MM.1S (cell line): ENCODE measurements at regions not wholly inside any gene's neighbourhood (a gene's known extent, or its start where the extent isn't known, plus 50 kb on each side); places are given as distances from the start of the nearest gene placed in this dataset.

Experiments used
- EZH2 ChIP-seq: fragments of 300-600 bp; sonication (generic); optimal IDR thresholded peaks from 2 replicates; pipeline ENCODE3; 2017; ENCODE audit warnings: low read depth, mild to moderate bottlenecking, antibody characterized with exemption, low read length, mixed read lengths
- TF ChIP-seq, protein P1 (sequence below): fragments of 300-600 bp; sonication (generic); IDR thresholded peaks from 2 replicates; pipeline ENCODE4 v1.5.1; 2016; ENCODE audit warnings: antibody characterized with exemption, low read length, mixed read lengths

DNA sequence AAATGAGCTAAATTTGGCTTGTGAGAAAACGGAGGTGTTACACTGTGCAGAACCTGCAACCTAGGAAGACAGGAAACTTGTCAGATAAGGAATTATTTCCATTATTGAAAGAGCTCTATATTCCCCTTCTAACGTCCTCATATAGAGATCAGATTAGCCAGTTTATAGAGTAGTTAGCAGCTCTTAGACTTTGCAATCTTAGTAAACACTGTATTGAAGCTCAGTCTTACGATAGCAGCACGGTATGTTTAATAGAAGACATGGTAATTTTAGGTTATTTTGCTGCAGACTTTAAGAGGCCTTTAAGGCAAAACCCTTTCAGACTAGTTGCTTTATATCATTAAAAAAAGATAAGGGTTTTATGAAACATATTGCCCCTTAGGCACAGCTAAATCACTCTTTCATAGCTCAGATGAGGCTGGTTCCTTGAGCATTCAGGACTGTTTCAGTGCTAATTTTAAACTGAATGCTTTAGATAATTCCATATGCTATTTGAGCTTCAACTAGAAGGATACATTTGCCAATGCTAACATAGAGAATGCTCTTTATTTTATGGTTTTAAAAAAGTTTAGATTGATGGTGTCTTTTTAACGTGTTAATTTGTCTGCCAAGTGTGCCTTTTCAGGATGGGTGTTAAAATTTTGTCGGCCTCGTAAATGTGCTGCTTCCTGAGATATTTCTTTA, 234.3 kb downstream of the PYDC2 start:
- TF ChIP-seq, protein P1, sequence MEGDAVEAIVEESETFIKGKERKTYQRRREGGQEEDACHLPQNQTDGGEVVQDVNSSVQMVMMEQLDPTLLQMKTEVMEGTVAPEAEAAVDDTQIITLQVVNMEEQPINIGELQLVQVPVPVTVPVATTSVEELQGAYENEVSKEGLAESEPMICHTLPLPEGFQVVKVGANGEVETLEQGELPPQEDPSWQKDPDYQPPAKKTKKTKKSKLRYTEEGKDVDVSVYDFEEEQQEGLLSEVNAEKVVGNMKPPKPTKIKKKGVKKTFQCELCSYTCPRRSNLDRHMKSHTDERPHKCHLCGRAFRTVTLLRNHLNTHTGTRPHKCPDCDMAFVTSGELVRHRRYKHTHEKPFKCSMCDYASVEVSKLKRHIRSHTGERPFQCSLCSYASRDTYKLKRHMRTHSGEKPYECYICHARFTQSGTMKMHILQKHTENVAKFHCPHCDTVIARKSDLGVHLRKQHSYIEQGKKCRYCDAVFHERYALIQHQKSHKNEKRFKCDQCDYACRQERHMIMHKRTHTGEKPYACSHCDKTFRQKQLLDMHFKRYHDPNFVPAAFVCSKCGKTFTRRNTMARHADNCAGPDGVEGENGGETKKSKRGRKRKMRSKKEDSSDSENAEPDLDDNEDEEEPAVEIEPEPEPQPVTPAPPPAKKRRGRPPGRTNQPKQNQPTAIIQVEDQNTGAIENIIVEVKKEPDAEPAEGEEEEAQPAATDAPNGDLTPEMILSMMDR = no peak
- TF ChIP-seq EZH2 = no peak
